Prostate gland (tissue), 2 donors: ENCODE measurements at regions not wholly inside any gene's neighbourhood (a gene's known extent, or its start where the extent isn't known, plus 50 kb on each side); places are given as distances from the start of the nearest gene placed in this dataset.

Experiments
- DNase-seq: peaks from one replicate; pipeline ENCODE4 v3.0.0-alpha.2; 2019; ENCODE audit warnings: low spot score
- H3K27ac ChIP-seq, 2 donors: fragments of 200-600 bp; sonication (generic); 2 replicates each; pipeline ENCODE4 v1.5.1; 2017 to 2019
- H3K27me3 ChIP-seq: fragments of 200-600 bp; sonication (generic); replicated peaks from 2 replicates; pipeline ENCODE4 v1.5.1; 2019; ENCODE audit not compliant: insufficient read depth
- H3K36me3 ChIP-seq, 2 donors: fragments of 200-600 bp; sonication (generic); 1 replicate in 1 of 2; 2 replicates in 1 of 2; pipeline versions ENCODE4 v1.5.1 to v1.8.1; 2017 to 2019
- H3K4me1 ChIP-seq: fragments of 200-600 bp; sonication (generic); replicated peaks from 2 replicates; pipeline ENCODE4 v1.5.1; 2019
- H3K4me3 ChIP-seq, 2 donors: fragments of 200-600 bp; sonication (generic); 2 replicates each; pipeline ENCODE4 v1.5.1; 2017 to 2019
- H3K9me3 ChIP-seq: fragments of 200-600 bp; sonication (generic); 2 replicates; pipeline ENCODE4 v1.5.1; 2017
- POLR2A ChIP-seq: fragments of 450-650 bp; IDR thresholded peaks from one replicate; pipeline ENCODE4 v1.6.1; 2016; ENCODE audit warnings: antibody characterized with exemption, mild to moderate bottlenecking
- POLR2AphosphoS5 ChIP-seq: sonication (generic); formaldehyde crosslinking; IDR thresholded peaks from one replicate; pipeline ENCODE4 v1.6.1; 2017; ENCODE audit warnings: antibody characterized with exemption
- WGBS: methylation state at CpG from one replicate; pipeline ENCODE4 v1.1.5; 2018; 5-methylcytosine and 5-hydroxymethylcytosine counted together
- intact Hi-C: fragments of 100-400 bp; cut with DNase I; formaldehyde crosslinking; loops from one replicate; pipeline ENCODE4 v1.14.2; 2022
- TF ChIP-seq, protein P1 (sequence below), 4 experiments: fragments of 200-600 bp in 2 of 4; fragments of 450-650 bp in 2 of 4; sonication (generic) in 2 of 4; IDR thresholded peaks; 1 replicate in 3 of 4; 2 replicates in 1 of 4; pipeline ENCODE4 v1.5.1; 2016 to 2019; ENCODE audit warnings: antibody characterized with exemption in 4 of 4, mild to moderate bottlenecking in 2 of 4, moderate library complexity in 2 of 4

DNA sequence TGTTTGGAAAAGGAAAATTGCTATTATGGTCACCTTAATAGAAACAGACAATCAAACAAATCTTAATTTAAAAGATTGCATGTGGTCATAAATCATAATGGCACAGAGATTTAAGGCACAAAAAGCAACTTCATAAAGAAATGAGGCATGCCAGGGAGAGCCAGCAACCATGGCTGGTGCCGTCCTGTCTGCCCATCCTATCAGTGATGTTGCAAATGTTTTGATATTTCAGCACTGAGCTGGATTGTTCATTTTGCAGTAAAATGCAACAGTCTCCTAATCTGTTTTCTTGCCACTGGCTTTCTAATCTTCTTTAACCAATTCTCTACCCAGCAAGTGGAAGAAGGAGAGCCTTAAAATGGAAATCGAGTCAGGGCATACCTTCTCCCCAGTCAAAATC, 249.8 kb downstream of the SAMD5 start:
- no peak for DNase-seq
- no peaks in the 10 kb centered on the region for H3K27me3 ChIP-seq
- no peaks in the 10 kb centered on the region for H3K9me3 ChIP-seq
- TF ChIP-seq POLR2AphosphoS5, result no peak
- intact Hi-C loops, result no loop called here
- WGBS, result 93% methylated on average over 2 of the region's 2 CpGs
- no peaks in the 10 kb centered on the region for H3K4me1 ChIP-seq
- no peak overlapping the region for H3K27ac ChIP-seq
- no peaks in the 10 kb centered on the region for H3K36me3 ChIP-seq
- no peak overlapping the region for H3K4me3 ChIP-seq

DNA sequence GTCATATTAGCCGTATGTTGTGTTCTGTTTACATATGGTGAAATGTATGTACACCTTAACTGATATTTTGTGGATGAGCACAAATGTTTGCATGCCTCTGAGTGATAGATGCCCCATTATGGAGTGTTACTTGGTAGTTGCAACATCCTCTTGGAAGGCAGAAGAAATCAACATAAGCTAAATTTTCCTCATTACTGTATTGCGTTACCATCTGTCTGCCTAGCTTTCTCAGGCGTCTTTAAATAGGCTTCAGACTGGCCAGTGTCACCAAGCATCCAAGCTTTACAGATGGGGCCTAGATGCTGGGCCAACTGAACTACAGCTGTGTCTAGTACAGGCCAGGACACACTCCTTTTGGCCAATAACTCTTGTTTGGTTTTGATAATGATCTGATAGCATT, 250.6 kb downstream of the SAMD5 start:
- DNase-seq, result no peak
- intact Hi-C loops, result no loop called here
- Histone ChIP-seq H3K27me3 (no peaks in the 10 kb centered on the region), H3K27ac (no peak overlapping the region), H3K4me1 (no peaks in the 10 kb centered on the region), H3K36me3 (no peaks in the 10 kb centered on the region), H3K4me3 (no peak overlapping the region), H3K9me3 (no peaks in the 10 kb centered on the region)
- 84% methylated on average over 3 of the region's 3 CpGs for WGBS
- TF ChIP-seq, protein P1, sequence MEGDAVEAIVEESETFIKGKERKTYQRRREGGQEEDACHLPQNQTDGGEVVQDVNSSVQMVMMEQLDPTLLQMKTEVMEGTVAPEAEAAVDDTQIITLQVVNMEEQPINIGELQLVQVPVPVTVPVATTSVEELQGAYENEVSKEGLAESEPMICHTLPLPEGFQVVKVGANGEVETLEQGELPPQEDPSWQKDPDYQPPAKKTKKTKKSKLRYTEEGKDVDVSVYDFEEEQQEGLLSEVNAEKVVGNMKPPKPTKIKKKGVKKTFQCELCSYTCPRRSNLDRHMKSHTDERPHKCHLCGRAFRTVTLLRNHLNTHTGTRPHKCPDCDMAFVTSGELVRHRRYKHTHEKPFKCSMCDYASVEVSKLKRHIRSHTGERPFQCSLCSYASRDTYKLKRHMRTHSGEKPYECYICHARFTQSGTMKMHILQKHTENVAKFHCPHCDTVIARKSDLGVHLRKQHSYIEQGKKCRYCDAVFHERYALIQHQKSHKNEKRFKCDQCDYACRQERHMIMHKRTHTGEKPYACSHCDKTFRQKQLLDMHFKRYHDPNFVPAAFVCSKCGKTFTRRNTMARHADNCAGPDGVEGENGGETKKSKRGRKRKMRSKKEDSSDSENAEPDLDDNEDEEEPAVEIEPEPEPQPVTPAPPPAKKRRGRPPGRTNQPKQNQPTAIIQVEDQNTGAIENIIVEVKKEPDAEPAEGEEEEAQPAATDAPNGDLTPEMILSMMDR (IDR thresholded peaks at IDR 0.05), result no peak
- TF ChIP-seq POLR2A (no peak), POLR2AphosphoS5 (no peak)

DNA sequence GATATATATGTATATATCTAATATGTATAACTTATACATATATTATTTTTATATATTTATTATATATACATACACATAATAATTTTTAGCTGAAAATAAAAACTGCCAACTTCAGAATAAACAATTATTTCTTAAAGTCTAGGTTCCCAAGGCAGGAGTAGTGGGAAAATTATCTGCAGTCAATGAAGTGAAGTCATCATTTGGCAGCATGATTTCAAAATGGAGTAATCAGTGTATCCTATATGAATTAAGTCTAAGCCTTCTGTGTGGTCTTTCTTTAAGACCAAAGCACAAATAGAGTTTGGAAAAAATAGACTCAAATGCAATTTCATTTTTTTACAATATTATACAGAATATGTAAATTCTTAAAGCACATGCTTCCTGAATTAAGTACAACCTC, 251.0 kb downstream of the SAMD5 start:
- intact Hi-C loops, result no loop called here
- H3K9me3 ChIP-seq, result no peaks in the 10 kb centered on the region
- TF ChIP-seq POLR2AphosphoS5 (no peak), POLR2A (no peak)
- TF ChIP-seq, protein P1 (IDR thresholded peaks at IDR 0.05), result no peak
- no peak overlapping the region for H3K27ac ChIP-seq
- no peaks in the 10 kb centered on the region for H3K36me3 ChIP-seq
- DNase-seq, result no peak
- no peak overlapping the region for H3K4me3 ChIP-seq
- no peaks in the 10 kb centered on the region for H3K4me1 ChIP-seq
- no peaks in the 10 kb centered on the region for H3K27me3 ChIP-seq

DNA sequence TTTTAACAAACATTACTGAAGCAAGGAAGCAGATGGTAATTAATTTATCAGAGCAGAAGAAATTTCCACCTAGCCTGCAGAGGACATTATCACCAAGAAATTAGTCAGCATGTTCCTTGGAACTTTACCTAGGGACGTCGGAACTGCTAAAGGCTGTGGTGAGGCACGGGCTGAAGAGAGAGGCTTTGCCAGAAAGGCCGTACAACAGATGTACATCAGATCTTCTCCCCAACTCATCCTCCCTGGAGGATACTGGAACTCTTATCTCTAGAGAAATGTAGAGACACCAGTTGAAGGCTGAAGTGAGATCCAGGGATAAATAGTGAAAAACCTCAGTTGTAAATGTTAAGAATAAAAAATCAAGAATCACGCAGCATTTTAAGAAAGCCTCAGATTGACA, 257.1 kb downstream of the SAMD5 start:
- H3K4me3 ChIP-seq, result no peak overlapping the region
- DNase-seq, result no peak

DNA sequence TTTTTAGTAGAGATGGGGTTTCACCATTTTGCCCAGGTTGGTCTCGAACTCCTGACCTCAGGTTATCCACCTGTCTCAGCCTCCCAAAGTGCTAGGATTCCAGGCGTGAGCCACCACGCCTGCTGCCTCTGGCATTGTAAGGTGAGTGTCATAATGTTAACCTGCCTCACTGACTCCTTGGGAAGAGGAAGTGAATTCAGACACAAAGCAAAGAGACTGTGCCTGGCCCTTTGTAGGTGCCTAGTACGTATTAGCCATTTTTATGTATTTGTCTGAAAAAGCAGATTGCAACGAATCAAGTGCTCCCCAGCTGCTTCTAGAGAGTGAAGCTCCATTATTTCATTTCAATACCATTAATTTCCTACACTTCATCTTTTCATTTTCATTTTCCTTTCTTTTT, 260.5 kb downstream of the SAMD5 start:
- no peak for TF ChIP-seq POLR2A
- TF ChIP-seq, protein P1 (IDR thresholded peaks at IDR 0.05), result no peak
- no peak for TF ChIP-seq POLR2AphosphoS5
- 75% methylated on average over 5 of the region's 5 CpGs for WGBS
- no peaks in the 10 kb centered on the region for H3K27me3 ChIP-seq
- H3K4me1 ChIP-seq, result no peaks in the 10 kb centered on the region
- intact Hi-C loops, result no loop called here
- H3K9me3 ChIP-seq, result no peaks in the 10 kb centered on the region
- no peak overlapping the region for H3K4me3 ChIP-seq
- no peak for DNase-seq
- no peak overlapping the region for H3K27ac ChIP-seq
- H3K36me3 ChIP-seq, result no peaks in the 10 kb centered on the region

More for the DNA sequence above, 257.1 kb downstream of the SAMD5 start:
- Histone ChIP-seq H3K9me3 (no peaks in the 10 kb centered on the region), H3K27ac (no peak overlapping the region), H3K4me1 (no peaks in the 10 kb centered on the region), H3K27me3 (no peaks in the 10 kb centered on the region), H3K36me3 (no peaks in the 10 kb centered on the region)
- intact Hi-C loops, result no loop called here
- WGBS, result 66% methylated on average over 5 of the region's 5 CpGs
- no peak for TF ChIP-seq POLR2A
- no peak for TF ChIP-seq POLR2AphosphoS5
- TF ChIP-seq, protein P1 (IDR thresholded peaks at IDR 0.05), result no peak
